Stimulated activated CD4-positive, alpha-beta T cell treated with anti-CD3 and anti-CD28 coated beads, Interleukin-4, amount 100 ng/mL, for 48 hours (primary cell): ENCODE measurements at regions not wholly inside any gene's neighbourhood (a gene's known extent, or its start where the extent isn't known, plus 50 kb on each side); places are given as distances from the start of the nearest gene placed in this dataset.
"Not testable (repeated sequence)": the region's sequence is repeated elsewhere in the genome, so short reads cannot be mapped to it uniquely, and the experiment has no call there.

Experiments used
- DNase-seq, 2 donors: peaks; one replicate each; pipeline ENCODE4 v3.0.0-alpha.2; 2020; ENCODE audit warnings: low read depth in 2 of 2

GRCh38 chrX:155819966-155820491, 61.1 kb upstream of the VAMP7 start:
- DNase-seq: peak; percentile 13 to 26

DNA sequence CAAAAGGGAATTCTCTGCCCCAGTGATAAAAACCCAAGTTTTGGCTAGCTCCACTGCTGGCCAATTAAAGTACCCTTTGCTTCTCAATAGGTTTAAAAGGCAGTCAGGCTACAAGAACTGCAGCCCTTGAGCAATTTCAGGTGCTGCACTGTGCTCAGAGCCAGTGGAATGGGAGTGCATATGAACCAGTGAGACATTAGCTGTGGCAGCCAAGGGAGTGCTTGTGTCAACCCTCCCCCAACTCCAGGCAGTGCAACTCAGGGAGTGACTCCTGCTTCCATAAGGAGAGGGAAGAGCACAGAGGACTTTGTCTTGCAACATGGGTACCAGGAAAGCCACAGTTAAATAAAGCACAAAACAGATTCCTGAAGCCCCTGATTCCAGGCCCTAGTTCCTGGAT, 61.6 kb upstream of the VAMP7 start:
- DNase-seq: no peak

GRCh38 chrX:155814391-155814790, 66.8 kb upstream of the VAMP7 start:
- DNase-seq: not testable (repeated sequence)

DNA sequence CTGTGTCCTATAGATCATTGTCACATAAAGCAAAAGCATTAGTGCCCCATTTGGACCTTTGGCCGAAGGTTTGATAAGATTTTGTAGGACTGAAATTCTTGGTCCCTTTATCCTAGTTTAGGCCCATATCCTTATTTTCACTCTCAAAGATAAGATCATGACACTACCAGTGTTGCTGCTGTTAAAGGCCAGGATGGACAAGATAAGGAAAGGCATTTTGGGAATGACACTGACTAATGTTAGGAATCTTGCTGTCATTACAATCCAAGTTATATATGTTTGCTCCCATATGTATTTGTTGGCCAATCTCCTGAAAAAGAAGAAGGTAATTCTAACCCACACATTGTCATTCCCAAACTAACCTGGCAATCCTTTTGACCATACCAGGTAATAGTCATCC, 101.3 kb upstream of the VAMP7 start:
- no peak for DNase-seq

- no peak for DNase-seq
Measured at GRCh38 chrX:155778844-155779553, 102.1 kb upstream of the VAMP7 start.

DNA sequence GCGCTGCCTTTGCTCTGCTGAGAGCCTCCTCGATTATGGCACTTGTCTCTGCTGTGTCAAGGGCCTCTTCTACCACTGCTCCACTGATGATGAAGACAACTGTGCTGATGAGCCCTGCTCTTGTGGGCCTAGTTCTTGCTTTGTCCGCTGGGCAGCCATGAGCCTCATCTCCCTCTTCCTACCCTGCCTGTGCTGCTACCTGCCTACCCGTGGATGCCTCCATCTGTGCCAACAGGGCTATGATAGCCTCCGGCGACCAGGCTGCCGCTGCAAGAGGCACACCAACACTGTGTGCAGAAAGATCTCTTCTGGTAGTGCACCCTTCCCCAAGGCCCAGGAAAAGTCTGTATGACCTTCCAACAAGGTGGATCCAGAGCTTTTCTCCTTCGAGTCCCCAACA, 106.8 kb upstream of the VAMP7 start:
- DNase-seq: no peak

DNA sequence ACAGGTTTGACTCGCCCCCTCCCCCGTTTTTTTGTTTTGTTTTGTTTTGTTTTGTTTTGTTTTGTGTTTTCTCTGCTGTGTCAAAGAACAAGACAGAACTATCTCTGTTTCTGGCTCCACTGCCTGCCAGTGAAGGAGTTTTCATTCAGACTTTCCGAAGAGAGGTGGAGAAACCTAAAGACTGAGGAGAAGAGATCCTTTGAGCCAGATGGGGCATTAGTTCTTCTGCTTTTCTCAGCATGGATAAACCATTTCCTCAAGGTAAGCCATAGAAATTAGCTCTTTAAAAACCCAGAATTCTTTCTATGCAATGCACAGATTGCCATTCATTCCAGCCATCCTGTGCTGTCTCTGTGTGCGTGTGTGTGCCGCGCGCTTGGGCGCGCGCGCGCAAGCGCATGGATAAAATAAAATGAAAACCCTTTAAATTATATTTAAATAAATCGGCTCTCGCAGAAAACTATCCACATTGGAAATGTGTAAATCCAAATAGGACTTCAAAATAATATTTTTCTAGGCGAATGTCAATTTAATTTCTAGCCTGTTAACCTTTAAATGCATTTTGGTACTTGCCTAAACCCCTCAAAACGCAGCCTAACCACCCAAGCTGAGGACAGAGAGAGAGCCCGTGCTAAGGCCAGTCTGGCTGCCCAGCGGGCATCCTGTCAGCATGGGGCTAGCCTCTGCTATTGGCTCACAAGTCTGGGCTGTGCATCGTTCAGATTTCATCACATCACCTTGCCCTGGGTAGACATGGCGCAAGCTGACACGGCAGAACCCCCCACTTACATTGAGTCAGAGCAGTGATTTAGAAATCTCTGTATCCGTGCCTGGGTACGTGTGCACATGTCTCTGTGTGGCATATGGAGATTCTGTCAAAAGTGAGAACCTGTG, 113.0 kb upstream of the VAMP7 start:
- no peak for DNase-seq

GRCh38 chrX:155767051-155767875, 113.9 kb upstream of the VAMP7 start:
- DNase-seq: peak in 1 of 2 donors; percentile 5

GRCh38 chrX:155766321-155766720, 114.8 kb upstream of the VAMP7 start:
- DNase-seq: no peak

- DNase-seq: no peak
Measured at GRCh38 chrX:155761185-155761584, 120.0 kb upstream of the VAMP7 start.

- no peak for DNase-seq
Measured at GRCh38 chrX:155757046-155757759, 123.9 kb upstream of the VAMP7 start.

GRCh38 chrX:155755706-155756337, 125.3 kb upstream of the VAMP7 start:
- no peak for DNase-seq

- no peak for DNase-seq
Measured at GRCh38 chrX:155751131-155751530, 130.0 kb upstream of the VAMP7 start.

DNA sequence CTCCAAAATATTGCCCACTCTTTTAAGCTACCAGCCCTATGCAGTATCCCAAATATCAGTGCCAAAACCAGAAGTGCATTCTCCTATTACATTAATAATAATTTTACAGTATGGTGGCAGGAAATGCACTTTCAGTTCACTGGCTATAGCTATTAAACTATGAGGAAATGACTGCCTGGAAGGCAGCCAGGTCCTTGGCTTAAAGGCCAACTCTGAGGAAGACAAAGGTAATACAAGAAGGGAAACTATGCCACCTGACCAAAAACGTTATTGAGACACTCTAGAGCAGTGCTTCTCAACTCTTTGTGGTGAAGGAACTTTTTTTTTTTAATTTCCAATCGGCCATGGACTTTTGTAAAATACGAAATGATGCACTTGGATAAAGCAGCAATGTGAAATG, 133.6 kb upstream of the VAMP7 start:
- no peak for DNase-seq

DNA sequence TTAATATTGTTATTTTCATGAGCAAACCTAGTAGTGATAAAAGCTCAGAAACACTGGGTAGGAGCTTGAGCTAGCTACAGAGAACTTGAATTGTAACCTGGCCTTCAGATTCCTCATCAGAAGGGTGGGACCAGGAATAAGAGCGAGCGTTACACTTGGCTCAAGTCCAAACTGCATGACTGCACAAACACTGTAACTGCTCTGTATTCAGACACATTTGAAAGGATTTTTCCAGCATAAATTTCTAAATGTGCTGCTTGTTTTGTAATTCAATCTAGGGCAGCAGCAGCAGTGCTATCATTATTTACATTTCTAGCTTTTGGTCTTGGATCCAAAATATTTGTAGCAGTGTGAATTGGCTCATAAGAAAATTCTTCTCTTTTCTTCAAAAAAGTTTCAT, 133.0 kb upstream of the TMLHE start:
- no peak for DNase-seq

- no peak for DNase-seq
Measured at GRCh38 chrX:155744534-155744933, 131.8 kb upstream of the TMLHE start.

DNA sequence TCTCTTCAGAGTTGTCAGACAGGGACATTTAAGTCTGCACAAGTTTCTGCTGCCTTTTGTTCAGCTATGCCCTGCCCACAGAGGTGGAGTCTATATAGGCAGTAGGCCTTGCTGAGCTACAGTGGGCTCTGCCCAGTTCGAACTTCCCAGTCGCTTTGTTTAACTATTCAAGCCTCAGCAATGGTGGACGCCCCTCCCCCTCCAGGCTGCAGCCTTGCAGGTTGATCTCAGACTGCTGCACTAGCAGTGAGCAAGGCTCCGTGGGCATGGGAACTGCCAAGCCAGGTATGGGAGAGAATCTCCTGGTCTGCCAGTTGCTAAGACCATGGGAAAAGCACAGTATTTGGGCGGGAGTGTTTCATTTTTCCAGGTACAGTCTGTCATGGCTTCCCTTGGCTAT, 115.6 kb upstream of the TMLHE start:
- not testable (repeated sequence) for DNase-seq

GRCh38 chrX:155718972-155719586, 106.3 kb upstream of the TMLHE start:
- DNase-seq: no peak

GRCh38 chrX:155715141-155715540, 102.4 kb upstream of the TMLHE start:
- no peak for DNase-seq

- no peak for DNase-seq
Measured at GRCh38 chrX:155695419-155695818, 82.7 kb upstream of the TMLHE start.
